PC-3 (cell line): ENCODE measurements at regions not wholly inside any gene's neighbourhood (a gene's known extent, or its start where the extent isn't known, plus 50 kb on each side); places are given as distances from the start of the nearest gene placed in this dataset.

ENCODE experiments used
- ATAC-seq: fragments of 200-7000 bp; cut with Tn5 transposase; 2 replicates; pipeline ENCODE4 v1.9.1; 2020; ENCODE audit warnings: mild to moderate bottlenecking, moderate library complexity
- BruUV-seq: library from RNA; stranded (reverse); fragments of 400-500 nt; replicated peaks from 2 replicates; lab custom pipeline; 2021; lab: Mats Ljungman, UMichigan
- CTCF ChIA-PET: fragments of 300-600 bp; sonication (Branson Sonifier 250); formaldehyde crosslinking; loops from one replicate; lab custom pipeline; 2022; ENCODE audit warnings: antibody characterized with exemption; lab: Charles Lee
- POLR2A ChIA-PET: fragments of 300-600 bp; sonication (Branson Sonifier 250); formaldehyde crosslinking; loops from one replicate; lab custom pipeline; 2022; ENCODE audit warnings: antibody characterized with exemption; ENCODE audit not compliant: unreplicated experiment; lab: Charles Lee
- DNase-seq: peaks from one replicate; pipeline ENCODE4 v3.0.0-alpha.2; 2015
- H2AFZ ChIP-seq: fragments of 300-600 bp; sonication (generic); 2 replicates; pipeline ENCODE4 v1.6.0; 2016; ENCODE audit warnings: antibody characterized with exemption, low read length
- H3F3A ChIP-seq: fragments of 300-600 bp; sonication (generic); one replicate; pipeline ENCODE4 v1.6.0; 2017; ENCODE audit warnings: antibody characterized with exemption, low read length, control low read depth, mild to moderate bottlenecking; ENCODE audit not compliant: unreplicated experiment
- H3K27ac ChIP-seq: fragments of 300-600 bp; sonication (generic); 2 replicates; pipeline ENCODE4 v1.5.1; 2016; ENCODE audit warnings: mild to moderate bottlenecking, low read length
- H3K27me3 ChIP-seq: fragments of 300-600 bp; sonication (generic); 2 replicates; pipeline ENCODE4 v1.6.1; 2016; ENCODE audit warnings: low read length, mixed read lengths
- H3K36me3 ChIP-seq: fragments of 300-600 bp; sonication (generic); 2 replicates; pipeline ENCODE4 v1.6.1; 2016; ENCODE audit warnings: low read depth, mixed run types, low read length, mixed read lengths
- H3K4me1 ChIP-seq: fragments of 300-600 bp; sonication (generic); 2 replicates; pipeline ENCODE4 v1.5.1; 2016; ENCODE audit warnings: low read length; ENCODE audit not compliant: insufficient read depth
- H3K4me2 ChIP-seq: fragments of 300-600 bp; sonication (generic); 2 replicates; pipeline ENCODE4 v1.6.0; 2016; ENCODE audit warnings: low read length
- H3K4me3 ChIP-seq: fragments of 300-600 bp; sonication (generic); 2 replicates; pipeline ENCODE4 v1.5.1; 2016; ENCODE audit warnings: mild to moderate bottlenecking, low read length, mixed read lengths
- H3K79me2 ChIP-seq: fragments of 300-600 bp; sonication (generic); 2 replicates; pipeline ENCODE4 v1.6.1; 2017; ENCODE audit warnings: low read length, mixed read lengths
- H3K9ac ChIP-seq: fragments of 300-600 bp; sonication (generic); 2 replicates; pipeline ENCODE4 v1.6.0; 2016; ENCODE audit warnings: mild to moderate bottlenecking, low read length
- H3K9me2 ChIP-seq: fragments of 300-600 bp; sonication (generic); replicated peaks from 2 replicates; pipeline ENCODE4 v1.6.1; 2016; ENCODE audit warnings: mixed run types, low read length, mixed read lengths
- H3K9me3 ChIP-seq: fragments of 300-600 bp; sonication (generic); 2 replicates; pipeline ENCODE4 v1.6.1; 2016; ENCODE audit warnings: low read length, mixed read lengths
- H4K20me1 ChIP-seq: fragments of 300-600 bp; sonication (generic); 2 replicates; pipeline ENCODE4 v1.6.1; 2016; ENCODE audit warnings: low read length, mixed read lengths
- EZH2 ChIP-seq: fragments of 300-600 bp; sonication (generic); IDR thresholded peaks from one replicate; pipeline ENCODE4 v1.6.1; 2017; ENCODE audit warnings: antibody characterized with exemption, mild to moderate bottlenecking, low read length; ENCODE audit not compliant: unreplicated experiment
- EZH2phosphoT487 ChIP-seq: fragments of 300-600 bp; sonication (generic); IDR thresholded peaks from 2 replicates; pipeline ENCODE4 v1.6.1; 2018; ENCODE audit warnings: mild to moderate bottlenecking, antibody characterized with exemption, low read length, borderline replicate concordance
- intact Hi-C: fragments of 100-400 bp; cut with micrococcal nuclease; formaldehyde crosslinking; loops from 2 replicates; pipeline ENCODE4 v1.9.0; 2023
- TF ChIP-seq, protein P1 (sequence below): fragments of 300-600 bp; sonication (generic); conservative IDR thresholded peaks from 2 replicates; pipeline ENCODE4 v1.5.1; 2017; ENCODE audit warnings: antibody characterized with exemption, low read depth, mild to moderate bottlenecking, low read length

DNA sequence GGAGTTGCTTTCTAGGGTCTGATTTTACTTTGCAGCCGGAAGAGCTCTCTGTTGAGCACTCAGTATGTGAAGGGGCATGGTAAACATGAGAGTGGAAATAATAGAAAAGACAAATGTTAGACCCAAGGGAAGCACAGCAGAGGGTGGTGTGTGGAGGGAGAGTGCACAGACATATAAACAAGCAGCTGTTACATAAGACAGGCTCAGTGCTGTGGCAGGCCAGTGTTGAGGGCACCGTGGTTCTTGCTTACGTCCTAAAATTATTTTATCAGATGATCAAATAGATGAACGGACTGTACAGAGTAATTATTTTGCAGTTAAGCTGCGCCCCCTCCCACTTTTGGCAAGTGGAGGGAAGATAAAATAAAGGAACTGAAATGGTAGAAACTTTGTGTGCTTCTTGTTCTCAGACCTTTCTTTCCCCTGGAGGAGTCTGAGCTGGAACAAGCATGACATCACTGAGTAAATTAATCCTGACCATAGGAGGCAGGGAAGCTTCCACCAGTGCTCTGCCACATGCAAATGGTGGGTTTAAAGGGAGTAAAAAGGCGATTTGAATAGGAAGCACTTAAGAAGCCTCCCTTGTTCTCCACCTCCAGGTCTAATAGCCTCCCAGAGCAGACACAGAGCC, 205.6 kb downstream of the IL20RB start:
- Histone ChIP-seq H3K27me3 (no peaks in the 10 kb centered on the region; the same call in 1 of the 2 replicates), H3K4me3 (no peak overlapping the region), H3K9ac (no peak overlapping the region), H4K20me1 (no peaks in the 10 kb centered on the region), H3K9me2 (no peaks in the 10 kb centered on the region), H3K9me3 (no peaks in the 10 kb centered on the region), H3F3A (no peaks in the 10 kb centered on the region), H2AFZ (no peak overlapping the region), H3K36me3 (no peaks in the 10 kb centered on the region), H3K27ac (no peak overlapping the region), H3K4me1 (no peaks in the 10 kb centered on the region), H3K79me2 (no peaks in the 10 kb centered on the region), H3K4me2 (no peak overlapping the region)
- DNase-seq = no peak
- no peak for ATAC-seq
- TF ChIP-seq, protein P1, sequence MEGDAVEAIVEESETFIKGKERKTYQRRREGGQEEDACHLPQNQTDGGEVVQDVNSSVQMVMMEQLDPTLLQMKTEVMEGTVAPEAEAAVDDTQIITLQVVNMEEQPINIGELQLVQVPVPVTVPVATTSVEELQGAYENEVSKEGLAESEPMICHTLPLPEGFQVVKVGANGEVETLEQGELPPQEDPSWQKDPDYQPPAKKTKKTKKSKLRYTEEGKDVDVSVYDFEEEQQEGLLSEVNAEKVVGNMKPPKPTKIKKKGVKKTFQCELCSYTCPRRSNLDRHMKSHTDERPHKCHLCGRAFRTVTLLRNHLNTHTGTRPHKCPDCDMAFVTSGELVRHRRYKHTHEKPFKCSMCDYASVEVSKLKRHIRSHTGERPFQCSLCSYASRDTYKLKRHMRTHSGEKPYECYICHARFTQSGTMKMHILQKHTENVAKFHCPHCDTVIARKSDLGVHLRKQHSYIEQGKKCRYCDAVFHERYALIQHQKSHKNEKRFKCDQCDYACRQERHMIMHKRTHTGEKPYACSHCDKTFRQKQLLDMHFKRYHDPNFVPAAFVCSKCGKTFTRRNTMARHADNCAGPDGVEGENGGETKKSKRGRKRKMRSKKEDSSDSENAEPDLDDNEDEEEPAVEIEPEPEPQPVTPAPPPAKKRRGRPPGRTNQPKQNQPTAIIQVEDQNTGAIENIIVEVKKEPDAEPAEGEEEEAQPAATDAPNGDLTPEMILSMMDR = no peak
- TF ChIP-seq EZH2phosphoT487 = no peak
- no peak for TF ChIP-seq EZH2
- no TSS peak for BruUV-seq
- intact Hi-C loops = no loop called here
- POLR2A ChIA-PET = no interaction called here
- CTCF ChIA-PET = no interaction called here

DNA sequence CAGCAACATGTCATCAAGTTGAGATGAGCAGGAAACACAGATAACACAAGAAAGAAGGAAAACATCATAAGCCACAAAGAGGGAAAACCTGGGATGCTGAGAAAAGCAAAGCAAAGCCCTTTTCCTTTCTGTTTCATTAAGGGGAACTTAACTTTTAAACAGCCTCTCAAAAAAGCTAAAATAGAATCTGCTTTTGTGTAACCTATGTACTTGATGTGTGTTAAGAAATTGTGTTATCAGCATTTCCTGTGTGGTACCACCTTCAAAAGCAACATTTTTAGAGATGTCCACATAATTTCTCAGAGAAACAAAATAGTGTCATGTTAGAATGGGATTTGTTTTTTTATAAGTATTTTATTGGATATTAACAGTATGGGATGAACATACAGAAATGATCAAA, 206.2 kb downstream of the IL20RB start:
- no TSS peak for BruUV-seq
- TF ChIP-seq EZH2phosphoT487 = no peak
- TF ChIP-seq EZH2 = no peak
- TF ChIP-seq, protein P1 = no peak
- no peaks in the 10 kb centered on the region for H3K79me2 ChIP-seq
- H3F3A ChIP-seq = no peaks in the 10 kb centered on the region
- H3K9me2 ChIP-seq = no peaks in the 10 kb centered on the region
- no peak overlapping the region for H3K4me3 ChIP-seq
- ChIA-PET POLR2A (no interaction called here), CTCF (no interaction called here)
- H3K4me2 ChIP-seq = no peak overlapping the region
- ATAC-seq (no peak), DNase-seq (no peak)
- no peaks in the 10 kb centered on the region for H4K20me1 ChIP-seq
- H3K36me3 ChIP-seq = no peaks in the 10 kb centered on the region
- H3K4me1 ChIP-seq = no peaks in the 10 kb centered on the region
- intact Hi-C loops = no loop called here
- H2AFZ ChIP-seq = no peak overlapping the region
- H3K9ac ChIP-seq = no peak overlapping the region
- no peaks in the 10 kb centered on the region for H3K9me3 ChIP-seq
- H3K27ac ChIP-seq = no peak overlapping the region
- no peaks in the 10 kb centered on the region; the same call in 1 of the 2 replicates for H3K27me3 ChIP-seq

DNA sequence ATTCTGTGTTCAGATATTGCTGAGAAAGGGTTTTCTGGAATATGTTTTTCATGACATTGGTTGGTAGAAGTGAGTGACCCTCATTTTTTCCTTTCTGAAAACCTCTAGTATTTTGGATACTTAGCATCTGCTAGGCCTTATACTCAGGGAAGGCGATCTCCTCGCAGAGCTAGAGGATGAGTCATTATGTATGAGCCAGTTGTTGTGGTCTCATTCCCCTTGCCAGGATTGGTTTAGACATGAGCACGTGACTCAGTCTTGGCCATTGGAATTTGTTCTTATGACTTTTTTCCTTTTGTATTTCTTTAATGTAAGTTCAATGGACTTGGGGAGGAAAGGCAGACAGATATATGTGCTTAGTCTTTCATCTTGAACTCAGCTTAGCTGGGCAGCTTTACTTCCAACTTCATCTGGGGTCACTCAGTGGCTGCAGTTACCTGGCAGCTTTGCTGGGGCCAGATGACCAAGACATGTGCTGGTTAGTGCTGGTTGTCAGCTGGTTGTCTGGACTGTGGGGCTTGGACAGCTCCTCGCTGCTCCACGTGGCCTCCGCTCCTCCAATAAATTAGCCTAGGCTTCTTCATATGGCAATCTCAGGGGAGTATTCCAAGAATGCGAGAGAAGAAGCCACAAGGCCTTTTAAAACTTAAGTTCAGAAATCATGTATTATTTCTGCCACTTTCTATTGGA, 207.5 kb downstream of the IL20RB start:
- DNase-seq (peak; percentile 29), ATAC-seq (no peak)
- Histone ChIP-seq H3K9me3 (no peaks in the 10 kb centered on the region), H3K27me3 (no peaks in the 10 kb centered on the region; the same call in 1 of the 2 replicates), H3K4me2 (no peak overlapping the region), H3K9me2 (no peaks in the 10 kb centered on the region), H3K4me3 (no peak overlapping the region), H3K9ac (no peak overlapping the region), H3K79me2 (no peaks in the 10 kb centered on the region), H3K4me1 (no peaks in the 10 kb centered on the region), H2AFZ (no peak overlapping the region), H3K36me3 (no peaks in the 10 kb centered on the region), H3F3A (no peaks in the 10 kb centered on the region), H4K20me1 (no peaks in the 10 kb centered on the region), H3K27ac (no peak overlapping the region)
- no TSS peak for BruUV-seq
- POLR2A ChIA-PET = no interaction called here
- TF ChIP-seq, protein P1 = no peak
- TF ChIP-seq EZH2 = no peak
- TF ChIP-seq EZH2phosphoT487 = no peak
- intact Hi-C loops = no loop called here
- CTCF ChIA-PET = interaction anchor here (0.7 kb wide), 1 partner anchor 39 kb away, joined by 19 read pairs; no protein-coding TSS in a partner anchor
